GM19238 (cell line): ENCODE measurements at regions not wholly inside any gene's neighbourhood (a gene's known extent, or its start where the extent isn't known, plus 50 kb on each side); places are given as distances from the start of the nearest gene placed in this dataset.

ENCODE experiments used
- DNase-seq: peaks from one replicate; pipeline ENCODE4 v3.0.0; 2011; ENCODE audit warnings: low spot score; ENCODE audit not compliant: insufficient read length

DNA sequence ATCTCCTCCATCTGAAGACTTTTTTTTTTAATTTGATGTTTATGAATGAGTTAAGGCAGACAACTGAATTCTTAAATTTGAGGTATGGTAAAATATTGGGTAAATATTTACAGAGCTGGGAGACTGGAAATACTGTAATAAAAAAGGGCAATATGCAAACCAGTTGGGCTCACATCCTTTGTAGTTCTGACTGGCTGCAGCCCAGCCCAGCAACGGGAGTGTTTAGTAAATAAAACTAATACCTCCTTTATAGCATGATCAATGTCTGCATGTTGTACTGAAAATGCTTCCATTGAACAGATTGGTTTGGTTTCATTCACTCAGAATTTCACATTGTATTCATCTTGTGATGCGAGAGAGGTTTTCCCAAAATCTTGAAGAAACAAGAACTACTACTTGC, 365.0 kb downstream of the DMRT2 start:
- DNase-seq: no peak

- no peak for DNase-seq
Measured at GRCh38 chr9:1416261-1416660, 366.1 kb downstream of the DMRT2 start.

- DNase-seq: no peak
Measured at GRCh38 chr9:1421436-1421835, 371.3 kb downstream of the DMRT2 start.

DNA sequence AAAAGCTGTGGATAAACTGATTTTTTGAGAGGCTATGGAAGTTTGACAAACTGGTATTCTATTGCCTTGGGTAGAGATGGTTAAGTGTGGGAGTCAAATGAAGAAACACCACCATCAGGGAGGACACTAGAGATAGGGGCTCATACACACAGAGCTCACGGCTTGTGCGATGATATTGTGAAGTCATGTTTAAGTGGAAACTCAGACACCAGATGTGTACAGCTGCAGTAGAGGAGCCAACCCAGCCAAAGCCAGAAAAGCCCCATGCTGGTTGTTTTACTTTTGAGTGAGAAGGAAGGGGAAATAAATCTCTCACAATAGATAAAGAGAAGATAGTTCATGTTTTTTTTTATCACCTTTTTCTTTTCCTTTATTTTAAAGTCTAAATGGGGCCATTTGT, 377.7 kb downstream of the DMRT2 start:
- no peak for DNase-seq

DNA sequence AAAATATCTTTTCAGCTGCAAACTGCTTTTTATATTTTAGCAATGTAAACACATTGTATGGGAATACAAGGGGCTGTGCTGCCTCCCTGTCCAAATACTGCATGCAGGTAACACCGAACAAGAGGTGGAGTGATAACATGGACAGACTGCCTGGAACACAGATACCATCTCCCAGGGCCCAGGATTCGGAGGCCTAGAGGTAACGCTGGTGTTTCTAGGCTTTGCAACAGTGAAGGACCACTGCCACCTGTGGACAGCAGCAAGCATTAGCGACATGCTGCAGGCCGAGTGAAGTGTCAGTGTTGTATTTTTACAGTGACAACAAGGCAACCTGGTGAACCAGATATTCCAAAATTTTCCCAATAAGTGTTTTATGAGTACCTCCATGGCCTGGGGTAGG, 379.1 kb downstream of the DMRT2 start:
- DNase-seq: no peak

DNA sequence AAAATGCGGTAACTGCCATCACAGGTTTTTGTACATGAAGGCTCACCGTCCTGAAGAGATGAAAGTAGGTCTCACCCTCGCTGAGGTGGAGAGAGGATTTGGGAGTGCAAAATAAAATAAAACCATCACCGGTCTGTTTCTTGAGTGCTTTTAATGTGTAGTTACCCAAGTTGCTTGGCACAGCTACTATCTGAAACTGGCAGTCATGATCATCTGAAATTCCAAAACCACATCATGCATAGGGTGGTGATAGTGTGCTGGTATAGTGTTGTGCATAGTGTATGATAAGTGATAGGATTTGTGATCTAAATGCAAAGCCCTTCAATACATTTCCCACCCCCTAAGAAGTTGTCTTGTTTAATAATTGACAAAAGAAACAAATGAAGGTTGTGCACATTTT, 381.3 kb downstream of the DMRT2 start:
- DNase-seq: no peak

DNA sequence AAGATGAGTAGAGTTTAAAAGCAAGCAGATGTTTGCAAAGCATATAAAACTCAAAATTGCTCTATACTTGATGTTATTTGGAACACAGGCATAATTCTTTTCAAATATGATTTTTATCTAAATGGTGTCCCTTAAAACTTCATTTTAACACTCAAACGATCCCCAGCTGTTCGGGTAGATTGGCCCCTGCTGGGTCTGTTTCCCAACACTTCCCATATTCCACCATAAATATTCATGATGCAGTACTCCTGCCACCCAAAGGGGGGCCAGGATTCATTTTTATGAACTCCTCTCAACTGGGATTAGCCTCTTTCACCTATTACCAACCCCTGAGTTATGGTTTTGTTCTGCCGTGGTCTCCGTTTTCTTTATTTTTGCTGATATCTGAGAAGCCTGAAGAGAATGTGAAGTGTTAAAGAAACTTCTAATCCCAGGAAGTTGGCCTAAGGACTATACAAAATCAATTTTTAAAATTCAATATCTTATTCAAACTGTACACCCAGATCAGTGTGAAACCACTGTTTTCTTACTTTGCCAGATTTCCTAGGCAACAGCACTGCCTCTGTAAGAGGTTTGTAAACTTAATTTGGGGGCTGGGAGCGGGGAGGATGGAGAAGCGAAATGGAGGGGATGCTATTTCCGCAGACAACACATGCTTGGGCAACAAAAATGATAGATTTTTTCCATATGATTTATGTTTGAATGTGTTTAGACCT, 384.1 kb downstream of the DMRT2 start:
- DNase-seq: no peak

GRCh38 chr9:1434811-1435210, 384.7 kb downstream of the DMRT2 start:
- DNase-seq: no peak

GRCh38 chr9:1440256-1440655, 390.1 kb downstream of the DMRT2 start:
- no peak for DNase-seq

- no peak for DNase-seq
Measured at GRCh38 chr9:1442105-1442504, 391.9 kb downstream of the DMRT2 start.

GRCh38 chr9:1443450-1443849, 393.3 kb downstream of the DMRT2 start:
- no peak for DNase-seq

DNA sequence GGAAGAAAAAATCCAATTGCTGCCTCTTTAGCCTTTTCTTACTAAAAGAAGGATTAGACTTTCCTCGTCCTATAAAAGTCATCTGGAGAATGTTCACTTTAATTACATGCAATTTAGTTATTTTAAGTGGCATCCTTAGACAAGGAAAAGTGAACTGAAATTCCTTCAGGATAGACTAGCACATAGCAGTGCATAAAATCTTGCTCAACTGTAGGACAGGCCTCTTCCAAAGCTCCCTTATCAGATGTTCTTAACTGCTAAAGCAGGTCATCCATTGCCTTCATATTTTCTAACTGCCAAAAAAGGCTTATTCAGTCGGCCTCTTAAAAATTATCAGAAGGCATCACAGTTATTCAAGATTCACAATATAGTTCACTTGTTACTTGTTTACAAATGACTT, 396.5 kb downstream of the DMRT2 start:
- no peak for DNase-seq

DNA sequence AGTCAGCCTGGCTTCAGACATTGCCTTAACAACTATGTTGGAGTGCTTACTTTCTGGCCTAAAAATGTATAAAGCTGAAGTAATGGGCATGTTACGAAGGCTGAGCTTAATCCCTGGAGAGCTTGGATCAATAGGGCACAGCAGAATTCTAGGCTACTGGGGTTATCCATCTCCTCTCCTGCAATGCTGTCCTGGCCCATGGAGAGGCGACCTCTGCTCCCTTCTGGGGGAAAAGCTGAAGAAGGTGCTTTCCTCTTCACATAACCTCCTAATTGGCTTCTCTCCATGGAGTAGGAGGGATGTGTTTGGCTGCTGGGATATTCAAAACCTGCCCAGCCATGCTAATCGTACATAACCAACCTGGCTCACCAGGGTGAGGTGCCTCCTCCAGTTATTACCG, 403.5 kb downstream of the DMRT2 start:
- no peak for DNase-seq

DNA sequence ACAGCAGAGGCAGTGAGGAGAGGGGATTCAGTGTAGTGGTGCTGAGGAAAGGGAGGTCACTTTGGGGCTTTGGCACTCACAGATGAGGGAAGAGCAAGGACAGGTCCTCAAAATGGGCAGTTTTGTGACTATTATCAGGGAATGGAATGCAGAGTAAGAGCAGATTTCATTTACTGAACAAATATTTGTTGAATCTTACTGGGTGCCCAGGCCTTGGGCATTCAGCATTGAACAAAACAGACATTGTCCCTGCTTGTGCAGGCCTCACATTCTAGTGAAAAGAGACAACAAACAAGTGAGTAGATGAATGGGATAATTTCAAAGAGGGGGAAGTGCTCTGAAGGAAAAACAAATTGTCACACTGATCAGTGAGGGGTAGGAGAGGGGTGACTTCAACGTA, 404.1 kb downstream of the DMRT2 start:
- no peak for DNase-seq

GRCh38 chr9:1454616-1455347, 404.6 kb downstream of the DMRT2 start:
- no peak for DNase-seq

DNA sequence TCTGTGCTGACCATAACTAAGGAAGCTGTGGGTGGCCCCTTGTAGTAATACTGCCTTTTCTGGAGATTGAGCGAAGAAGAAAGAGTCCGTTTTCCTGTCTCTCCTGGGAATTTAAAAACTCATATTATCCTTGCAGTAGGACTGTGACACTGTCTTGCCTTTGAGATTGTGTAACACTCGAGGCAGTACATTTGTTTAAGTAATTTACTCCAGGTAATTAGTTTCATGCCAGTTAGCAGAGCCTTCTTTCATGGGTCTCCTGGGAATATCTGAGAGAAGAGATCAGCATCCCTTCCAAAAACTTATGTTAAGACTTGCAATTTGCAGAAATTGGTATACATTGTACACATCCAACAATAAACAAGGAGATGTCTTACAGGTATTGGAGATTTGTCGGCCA, 405.6 kb downstream of the DMRT2 start:
- no peak for DNase-seq

- no peak for DNase-seq
Measured at GRCh38 chr9:1456301-1457024, 406.3 kb downstream of the DMRT2 start.

DNA sequence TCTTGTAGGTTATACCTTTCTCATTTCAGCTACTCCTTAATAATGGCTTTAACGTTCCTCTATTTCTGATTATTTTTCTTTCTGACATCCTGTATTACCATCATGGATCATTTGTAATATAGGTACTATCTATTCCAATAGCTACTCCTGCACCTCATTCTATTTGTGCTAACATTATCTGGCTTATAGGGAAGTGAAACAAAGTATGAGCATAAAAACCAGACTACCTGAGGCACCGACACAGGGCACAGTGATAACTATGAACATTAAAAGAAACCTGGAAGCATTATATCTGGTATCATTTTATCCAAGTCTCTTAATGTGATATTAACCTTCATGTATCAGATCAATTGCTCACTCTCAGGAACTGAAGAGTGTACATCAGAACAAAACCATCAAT, 407.3 kb downstream of the DMRT2 start:
- no peak for DNase-seq

- no peak for DNase-seq
Measured at GRCh38 chr9:1458503-1458902, 408.3 kb downstream of the DMRT2 start.

- peak; percentile 18 for DNase-seq
Measured at GRCh38 chr9:1460143-1460769, 410.1 kb downstream of the DMRT2 start.

- DNase-seq: no peak
Measured at GRCh38 chr9:1461812-1462211, 411.7 kb downstream of the DMRT2 start.
